Neuronal stem cell (in vitro differentiated cells): ENCODE measurements at regions not wholly inside any gene's neighbourhood (a gene's known extent, or its start where the extent isn't known, plus 50 kb on each side); places are given as distances from the start of the nearest gene placed in this dataset.
A peak's percentile ranks its signal among the peaks of the same experiment; 100 is the strongest.

Source experiments
- DNase-seq: peaks from one replicate; pipeline ENCODE4 v3.0.0-alpha.2; 2013; ENCODE audit warnings: low spot score
- H2AFZ ChIP-seq: one replicate; pipeline ENCODE4 v1.6.1; 2013; ENCODE audit warnings: mild to moderate bottlenecking, low read length, inconsistent platforms
- H2AK5ac ChIP-seq: 2 replicates; pipeline ENCODE4 v1.6.1; 2013; ENCODE audit warnings: low read depth, mild to moderate bottlenecking, inconsistent platforms, low read length, moderate library complexity, mixed read lengths
- H2BK120ac ChIP-seq: 2 replicates; pipeline ENCODE4 v1.6.1; 2013; ENCODE audit warnings: low read depth, mild to moderate bottlenecking, inconsistent platforms, low read length, moderate library complexity, mixed read lengths
- H2BK12ac ChIP-seq: one replicate; pipeline ENCODE4 v1.6.1; 2013; ENCODE audit warnings: low read length, inconsistent platforms
- H2BK15ac ChIP-seq: 2 replicates; pipeline ENCODE4 v1.6.1; 2013; ENCODE audit warnings: mild to moderate bottlenecking, low read length, inconsistent platforms, mixed read lengths
- H2BK5ac ChIP-seq: one replicate; pipeline ENCODE4 v1.6.1; 2013; ENCODE audit warnings: inconsistent platforms, mild to moderate bottlenecking, low read length, moderate library complexity
- H3K14ac ChIP-seq: one replicate; pipeline ENCODE4 v1.6.1; 2013; ENCODE audit warnings: low read length, inconsistent platforms
- H3K18ac ChIP-seq: 2 replicates; pipeline ENCODE4 v1.6.1; 2013; ENCODE audit warnings: low read length, inconsistent platforms
- H3K23ac ChIP-seq: 2 replicates; pipeline ENCODE4 v1.6.1; 2013; ENCODE audit warnings: low read depth, mild to moderate bottlenecking, mixed read lengths, low read length, inconsistent platforms; ENCODE audit not compliant: poor library complexity
- H3K27ac ChIP-seq: replicated peaks from 3 replicates; pipeline ENCODE4 v1.5.1; 2013; ENCODE audit warnings: low read length, inconsistent platforms
- H3K27me3 ChIP-seq, 3 experiments: 2 replicates each; pipeline ENCODE4 v1.6.1; 2013; ENCODE audit warnings: low read length in 3 of 3, mild to moderate bottlenecking in 2 of 3, inconsistent platforms in 1 of 3, low read depth in 1 of 3, mixed read lengths in 1 of 3, moderate library complexity in 1 of 3; ENCODE audit not compliant: control insufficient read depth in 3 of 3, insufficient read depth in 3 of 3
- H3K36me3 ChIP-seq, 2 donors: replicated peaks in 1 of 2; 2 replicates each; pipeline ENCODE4 v1.6.1; 2013; ENCODE audit warnings: low read length in 2 of 2; ENCODE audit not compliant: control insufficient read depth in 2 of 2, insufficient read depth in 2 of 2
- H3K4ac ChIP-seq: 2 replicates; pipeline ENCODE4 v1.6.1; 2013; ENCODE audit warnings: inconsistent platforms, mild to moderate bottlenecking, low read length, moderate library complexity
- H3K4me1 ChIP-seq, 2 donors: 1 replicate in 1 of 2; 2 replicates in 1 of 2; pipeline ENCODE4 v1.6.1; 2013; ENCODE audit warnings: low read length in 2 of 2, low read depth in 1 of 2; ENCODE audit not compliant: control insufficient read depth in 2 of 2, insufficient read depth in 1 of 2
- H3K4me2 ChIP-seq: one replicate; pipeline ENCODE4 v1.6.1; 2013; ENCODE audit warnings: mild to moderate bottlenecking, low read length, inconsistent platforms; ENCODE audit not compliant: insufficient read depth, poor library complexity, severe bottlenecking
- H3K4me3 ChIP-seq, 2 donors: 2 replicates each; pipeline ENCODE4 v1.5.1; 2013; ENCODE audit warnings: low read length in 2 of 2, mild to moderate bottlenecking in 2 of 2, inconsistent platforms in 1 of 2, moderate library complexity in 1 of 2
- H3K79me1 ChIP-seq: one replicate; pipeline ENCODE4 v1.6.1; 2013; ENCODE audit warnings: low read depth, mild to moderate bottlenecking, inconsistent platforms, low read length, moderate library complexity
- H3K9ac ChIP-seq: one replicate; pipeline ENCODE4 v1.6.1; 2013; ENCODE audit warnings: mild to moderate bottlenecking, low read depth, low read length, inconsistent platforms; ENCODE audit not compliant: poor library complexity
- H3K9me3 ChIP-seq, 2 donors: replicated peaks in 1 of 2; 2 replicates each; pipeline versions ENCODE3 to v1.6.1; 2013; ENCODE audit warnings: low read length in 2 of 2, mild to moderate bottlenecking in 2 of 2, inconsistent platforms in 1 of 2, low read depth in 1 of 2, mixed read lengths in 1 of 2, moderate library complexity in 1 of 2; ENCODE audit not compliant: control insufficient read depth in 2 of 2, insufficient read depth in 1 of 2
- H4K8ac ChIP-seq: one replicate; pipeline ENCODE4 v1.6.1; 2013; ENCODE audit warnings: low read depth, mild to moderate bottlenecking, inconsistent platforms, low read length, moderate library complexity
- H4K91ac ChIP-seq: one replicate; pipeline ENCODE4 v1.6.1; 2013; ENCODE audit warnings: low read length, low read depth, mild to moderate bottlenecking, inconsistent platforms; ENCODE audit not compliant: poor library complexity
- WGBS, 2 donors: extraction: QIAGEN DNeasy Blood & Tissue Kit; methylation state at CpG; one replicate each; pipeline ENCODE4 v1.1.7; 2013; ENCODE audit warnings: missing lambda C conversion rate in 2 of 2, mixed read lengths in 1 of 2; ENCODE audit not compliant: insufficient read length in 2 of 2, insufficient replicate concordance in 1 of 2; ENCODE audit errors: extremely low coverage in 2 of 2; 5-methylcytosine and 5-hydroxymethylcytosine counted together

- no peaks in the 10 kb centered on the region for H3K79me1 ChIP-seq
- no peak overlapping the region for H3K9ac ChIP-seq
- no peak overlapping the region for H3K18ac ChIP-seq
- H3K27ac ChIP-seq, result peak overlapping the region; percentile 62
- H2BK15ac ChIP-seq, result no peak overlapping the region
- H2BK5ac ChIP-seq, result no peak overlapping the region
- H2AFZ ChIP-seq, result no peak overlapping the region
- no peak overlapping the region for H2BK120ac ChIP-seq
- peak; percentile 18 for DNase-seq
- H3K4me3 ChIP-seq, result no peak overlapping the region
- H3K14ac ChIP-seq, result no peak overlapping the region
- peaks cover 0 to 3% of the 10 kb centered on the region in 2 donors for H3K4me1 ChIP-seq
- no peaks in the 10 kb centered on the region for H3K27me3 ChIP-seq
- no peak overlapping the region for H4K91ac ChIP-seq
- H3K9me3 ChIP-seq, result no peaks in the 10 kb centered on the region
- H3K4ac ChIP-seq, result no peak overlapping the region
- no peaks in the 10 kb centered on the region for H3K36me3 ChIP-seq
- H2AK5ac ChIP-seq, result no peak overlapping the region
- H4K8ac ChIP-seq, result no peak overlapping the region
- no peak overlapping the region for H2BK12ac ChIP-seq
- H3K23ac ChIP-seq, result no peak overlapping the region
- no peak overlapping the region for H3K4me2 ChIP-seq
Observed at GRCh38 chr4:112801341-112801740, 164.4 kb downstream of the LARP7 start.

GRCh38 chr4:112802780-112803179 lies 165.8 kb downstream of the LARP7 start:
- Histone ChIP-seq H3K9me3 (no peaks in the 10 kb centered on the region), H3K9ac (no peak overlapping the region), H2BK12ac (no peak overlapping the region), H3K27ac (no peak overlapping the region), H3K18ac (no peak overlapping the region), H2AK5ac (no peak overlapping the region), H3K23ac (no peak overlapping the region), H2BK120ac (no peak overlapping the region), H3K4me2 (no peak overlapping the region), H3K4me3 (no peak overlapping the region), H3K27me3 (no peaks in the 10 kb centered on the region), H3K14ac (no peak overlapping the region), H3K36me3 (no peaks in the 10 kb centered on the region), H4K91ac (no peak overlapping the region), H2AFZ (no peak overlapping the region), H3K4ac (no peak overlapping the region), H3K4me1 (peaks cover 0 to 4% of the 10 kb centered on the region in 2 donors), H4K8ac (no peak overlapping the region), H2BK5ac (no peak overlapping the region), H3K79me1 (no peaks in the 10 kb centered on the region), H2BK15ac (no peak overlapping the region)
- no peak for DNase-seq
- no CpG with 5 or more reads among the region's 6 CpGs for WGBS, 2 donors

- H2BK5ac ChIP-seq, result no peak overlapping the region
- H3K4me1 ChIP-seq, result peaks cover 0 to 2% of the 10 kb centered on the region in 2 donors
- no peak overlapping the region for H2BK15ac ChIP-seq
- no peaks in the 10 kb centered on the region for H3K79me1 ChIP-seq
- no peak overlapping the region for H3K27ac ChIP-seq
- H3K9me3 ChIP-seq, result no peaks in the 10 kb centered on the region
- H2BK12ac ChIP-seq, result no peak overlapping the region
- no peaks in the 10 kb centered on the region for H3K36me3 ChIP-seq
- H4K91ac ChIP-seq, result no peak overlapping the region
- DNase-seq, result no peak
- no peak overlapping the region for H3K4me3 ChIP-seq
- no peak overlapping the region for H3K4ac ChIP-seq
- no peak overlapping the region for H2AFZ ChIP-seq
- no peaks in the 10 kb centered on the region for H3K27me3 ChIP-seq
- H3K9ac ChIP-seq, result no peak overlapping the region
- H3K4me2 ChIP-seq, result no peak overlapping the region
- no peak overlapping the region for H3K14ac ChIP-seq
- H2AK5ac ChIP-seq, result no peak overlapping the region
- no peak overlapping the region for H3K18ac ChIP-seq
- no peak overlapping the region for H3K23ac ChIP-seq
- no CpG with 5 or more reads among the region's 2 CpGs for WGBS, 2 donors
- H4K8ac ChIP-seq, result no peak overlapping the region
- no peak overlapping the region for H2BK120ac ChIP-seq
Observed at GRCh38 chr4:112807083-112807482, 170.1 kb downstream of the LARP7 start.

- no CpG with 5 or more reads among the region's 1 CpG for WGBS, 2 donors
- Histone ChIP-seq H2BK12ac (no peak overlapping the region), H3K4me1 (peaks cover 0 to 2% of the 10 kb centered on the region in 2 donors), H3K27ac (no peak overlapping the region), H4K91ac (no peak overlapping the region), H4K8ac (no peak overlapping the region), H2AK5ac (no peak overlapping the region), H3K9me3 (no peaks in the 10 kb centered on the region), H3K9ac (no peak overlapping the region), H2BK15ac (no peak overlapping the region), H3K4me3 (no peak overlapping the region), H2BK120ac (no peak overlapping the region), H2BK5ac (no peak overlapping the region), H3K23ac (no peak overlapping the region), H3K4me2 (no peak overlapping the region), H3K4ac (no peak overlapping the region), H3K18ac (no peak overlapping the region), H3K27me3 (no peaks in the 10 kb centered on the region), H3K79me1 (no peaks in the 10 kb centered on the region), H3K14ac (no peak overlapping the region), H3K36me3 (no peaks in the 10 kb centered on the region), H2AFZ (no peak overlapping the region)
- no peak for DNase-seq
Observed at GRCh38 chr4:112808001-112808400, 171.1 kb downstream of the LARP7 start.
